WTC11 (cell line): ENCODE measurements at regions not wholly inside any gene's neighbourhood (a gene's known extent, or its start where the extent isn't known, plus 50 kb on each side); places are given as distances from the start of the nearest gene placed in this dataset.

Experiments used
- ATAC-seq: fragments of 200-7000 bp; cut with Tn5 transposase; 2 replicates; pipeline ENCODE4 v1.10.0; 2021; ENCODE audit warnings: mild to moderate bottlenecking, moderate library complexity
- CTCF ChIA-PET: fragments of 300-600 bp; sonication (Branson Sonifier 250); formaldehyde crosslinking; loops from one replicate; lab custom pipeline; 2021; ENCODE audit warnings: antibody characterized with exemption; lab: Charles Lee
- POLR2A ChIA-PET: fragments of 350-600 bp; sonication (Branson Sonifier 250); formaldehyde crosslinking; loops from one replicate; lab custom pipeline; 2021; ENCODE audit warnings: antibody characterized with exemption; lab: Charles Lee
- DNase-seq: peaks from one replicate; pipeline ENCODE4 v3.0.0; 2021; ENCODE audit warnings: low spot score
- H3K27ac Mint-ChIP-seq: 2 replicates; pipeline ENCODE4 v1.8.0; 2021; ENCODE audit warnings: mixed read lengths
- H3K27me3 Mint-ChIP-seq: 2 replicates; pipeline ENCODE4 v1.8.0; 2021; ENCODE audit warnings: low read depth, mild to moderate bottlenecking, moderate library complexity, mixed read lengths
- H3K36me3 Mint-ChIP-seq: 2 replicates; pipeline ENCODE4 v1.8.0; 2021; ENCODE audit warnings: mixed read lengths
- H3K4me1 Mint-ChIP-seq: 2 replicates; pipeline ENCODE4 v1.8.0; 2022; ENCODE audit warnings: mixed read lengths
- H3K4me3 Mint-ChIP-seq: 2 replicates; pipeline ENCODE4 v1.8.0; 2021; ENCODE audit warnings: mild to moderate bottlenecking, moderate library complexity, mixed read lengths
- H3K9me3 Mint-ChIP-seq: 2 replicates; pipeline ENCODE4 v1.8.0; 2021; ENCODE audit warnings: mixed read lengths
- EMX1 ChIP-seq: fragments of 250-450 bp; sonication (Bioruptor Pico); IDR thresholded peaks from 2 replicates; pipeline ENCODE4 v1.8.0; 2021; ENCODE audit warnings: mild to moderate bottlenecking
- FOXP1 ChIP-seq: sonication (generic); formaldehyde crosslinking; IDR thresholded peaks from 2 replicates; pipeline ENCODE4 v1.8.0; 2022; ENCODE audit warnings: missing genetic modification reagents, mild to moderate bottlenecking, moderate library complexity, borderline replicate concordance
- HMGA2 ChIP-seq: fragments of 250-450 bp; sonication (Bioruptor Pico); IDR thresholded peaks from 2 replicates; pipeline ENCODE4 v1.4.0; 2021; ENCODE audit warnings: mild to moderate bottlenecking, moderate library complexity
- KAT7 ChIP-seq: sonication (generic); formaldehyde crosslinking; IDR thresholded peaks from 2 replicates; pipeline ENCODE4 v1.8.1; 2023; ENCODE audit warnings: missing genetic modification reagents, mild to moderate bottlenecking, borderline replicate concordance
- PRRX2 ChIP-seq: fragments of 250-450 bp; sonication (Bioruptor Pico); IDR thresholded peaks from 2 replicates; pipeline ENCODE4 v1.8.0; 2021; ENCODE audit warnings: mild to moderate bottlenecking
- ZNF121 ChIP-seq: sonication (generic); formaldehyde crosslinking; IDR thresholded peaks from 2 replicates; pipeline ENCODE4 v1.8.0; 2023; ENCODE audit warnings: missing genetic modification reagents
- TF ChIP-seq, protein P1 (sequence below): fragments of 250-450 bp; sonication (Bioruptor Pico); IDR thresholded peaks from 2 replicates; pipeline ENCODE4 v1.8.0; 2021; ENCODE audit warnings: mild to moderate bottlenecking
- TF ChIP-seq, protein P2 (sequence below): sonication (generic); formaldehyde crosslinking; IDR thresholded peaks from 2 replicates; pipeline ENCODE4 v1.8.0; 2022; ENCODE audit warnings: mild to moderate bottlenecking, missing genetic modification reagents
- TF ChIP-seq, protein P3 (sequence below): sonication (generic); formaldehyde crosslinking; conservative IDR thresholded peaks from 2 replicates; pipeline ENCODE4 v1.8.1; 2022; ENCODE audit warnings: mild to moderate bottlenecking, missing genetic modification reagents
- TF ChIP-seq, protein P4 (sequence below): fragments of 250-450 bp; sonication (Bioruptor Pico); IDR thresholded peaks from 2 replicates; pipeline ENCODE4 v2.1.2; 2022; ENCODE audit warnings: mild to moderate bottlenecking, moderate library complexity
- TF ChIP-seq, protein P5 (sequence below): sonication (generic); formaldehyde crosslinking; IDR thresholded peaks from 2 replicates; pipeline ENCODE4 v1.8.1; 2022; ENCODE audit warnings: mild to moderate bottlenecking, missing genetic modification reagents, moderate library complexity, borderline replicate concordance
- TF ChIP-seq, protein P6 (sequence below): sonication (generic); formaldehyde crosslinking; IDR thresholded peaks from 2 replicates; pipeline ENCODE4 v1.8.1; 2022; ENCODE audit warnings: low read depth, mild to moderate bottlenecking, moderate library complexity, missing genetic modification reagents, borderline replicate concordance
- TF ChIP-seq, protein P7 (sequence below): fragments of 250-450 bp; sonication (Bioruptor Pico); IDR thresholded peaks from 2 replicates; pipeline ENCODE4 v1.9.0; 2021; ENCODE audit warnings: mild to moderate bottlenecking
- TF ChIP-seq, protein P8 (sequence below): sonication (generic); formaldehyde crosslinking; IDR thresholded peaks from 2 replicates; pipeline ENCODE4 v1.8.0; 2023; ENCODE audit warnings: missing genetic modification reagents, mild to moderate bottlenecking, borderline replicate concordance

DNA sequence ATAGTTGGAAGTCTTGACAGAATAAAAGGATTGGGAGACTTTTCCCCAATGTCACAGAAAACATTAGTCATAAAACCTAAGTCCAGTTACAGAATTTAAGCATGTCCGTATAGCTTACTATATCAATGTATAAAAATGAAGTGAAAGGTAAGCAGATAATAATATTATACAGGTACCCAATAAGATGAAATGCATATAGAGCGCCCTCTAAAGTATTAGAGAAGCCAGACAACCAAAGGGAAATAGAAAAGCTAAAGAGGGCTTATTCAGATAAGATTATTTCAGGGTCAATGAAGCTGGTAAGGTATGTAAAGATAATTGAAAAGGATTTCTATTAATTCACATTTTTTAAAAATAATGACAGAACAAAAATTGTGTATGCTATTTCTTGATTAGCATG is 947.7 kb upstream of the MAP3K7 start:
- POLR2A ChIA-PET, result no interaction called here

More for the DNA sequence above, 947.7 kb upstream of the MAP3K7 start:
- no peak for TF ChIP-seq EMX1 (CRISPR knock-in tag)
- TF ChIP-seq, protein P1, sequence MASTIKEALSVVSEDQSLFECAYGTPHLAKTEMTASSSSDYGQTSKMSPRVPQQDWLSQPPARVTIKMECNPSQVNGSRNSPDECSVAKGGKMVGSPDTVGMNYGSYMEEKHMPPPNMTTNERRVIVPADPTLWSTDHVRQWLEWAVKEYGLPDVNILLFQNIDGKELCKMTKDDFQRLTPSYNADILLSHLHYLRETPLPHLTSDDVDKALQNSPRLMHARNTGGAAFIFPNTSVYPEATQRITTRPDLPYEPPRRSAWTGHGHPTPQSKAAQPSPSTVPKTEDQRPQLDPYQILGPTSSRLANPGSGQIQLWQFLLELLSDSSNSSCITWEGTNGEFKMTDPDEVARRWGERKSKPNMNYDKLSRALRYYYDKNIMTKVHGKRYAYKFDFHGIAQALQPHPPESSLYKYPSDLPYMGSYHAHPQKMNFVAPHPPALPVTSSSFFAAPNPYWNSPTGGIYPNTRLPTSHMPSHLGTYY (CRISPR knock-in tag), result no peak
- TF ChIP-seq HMGA2 (CRISPR knock-in tag), result no peak
- no peak for TF ChIP-seq PRRX2 (CRISPR knock-in tag)
- TF ChIP-seq, protein P2, sequence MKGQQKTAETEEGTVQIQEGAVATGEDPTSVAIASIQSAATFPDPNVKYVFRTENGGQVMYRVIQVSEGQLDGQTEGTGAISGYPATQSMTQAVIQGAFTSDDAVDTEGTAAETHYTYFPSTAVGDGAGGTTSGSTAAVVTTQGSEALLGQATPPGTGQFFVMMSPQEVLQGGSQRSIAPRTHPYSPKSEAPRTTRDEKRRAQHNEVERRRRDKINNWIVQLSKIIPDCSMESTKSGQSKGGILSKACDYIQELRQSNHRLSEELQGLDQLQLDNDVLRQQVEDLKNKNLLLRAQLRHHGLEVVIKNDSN (CRISPR knock-in tag), result no peak
- TF ChIP-seq FOXP1, result no peak
- TF ChIP-seq ZNF121 (CRISPR knock-in tag), result no peak
- TF ChIP-seq, protein P3, sequence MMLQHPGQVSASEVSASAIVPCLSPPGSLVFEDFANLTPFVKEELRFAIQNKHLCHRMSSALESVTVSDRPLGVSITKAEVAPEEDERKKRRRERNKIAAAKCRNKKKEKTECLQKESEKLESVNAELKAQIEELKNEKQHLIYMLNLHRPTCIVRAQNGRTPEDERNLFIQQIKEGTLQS (CRISPR knock-in tag), result no peak
- no peak for TF ChIP-seq KAT7 (CRISPR knock-in tag)
- TF ChIP-seq, protein P4, sequence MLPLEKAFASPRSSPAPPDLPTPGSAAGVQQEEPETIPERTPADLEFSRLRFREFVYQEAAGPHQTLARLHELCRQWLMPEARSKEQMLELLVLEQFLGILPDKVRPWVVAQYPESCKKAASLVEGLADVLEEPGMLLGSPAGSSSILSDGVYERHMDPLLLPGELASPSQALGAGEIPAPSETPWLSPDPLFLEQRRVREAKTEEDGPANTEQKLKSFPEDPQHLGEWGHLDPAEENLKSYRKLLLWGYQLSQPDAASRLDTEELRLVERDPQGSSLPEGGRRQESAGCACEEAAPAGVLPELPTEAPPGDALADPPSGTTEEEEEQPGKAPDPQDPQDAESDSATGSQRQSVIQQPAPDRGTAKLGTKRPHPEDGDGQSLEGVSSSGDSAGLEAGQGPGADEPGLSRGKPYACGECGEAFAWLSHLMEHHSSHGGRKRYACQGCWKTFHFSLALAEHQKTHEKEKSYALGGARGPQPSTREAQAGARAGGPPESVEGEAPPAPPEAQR (CRISPR knock-in tag), result no peak
- TF ChIP-seq, protein P5, sequence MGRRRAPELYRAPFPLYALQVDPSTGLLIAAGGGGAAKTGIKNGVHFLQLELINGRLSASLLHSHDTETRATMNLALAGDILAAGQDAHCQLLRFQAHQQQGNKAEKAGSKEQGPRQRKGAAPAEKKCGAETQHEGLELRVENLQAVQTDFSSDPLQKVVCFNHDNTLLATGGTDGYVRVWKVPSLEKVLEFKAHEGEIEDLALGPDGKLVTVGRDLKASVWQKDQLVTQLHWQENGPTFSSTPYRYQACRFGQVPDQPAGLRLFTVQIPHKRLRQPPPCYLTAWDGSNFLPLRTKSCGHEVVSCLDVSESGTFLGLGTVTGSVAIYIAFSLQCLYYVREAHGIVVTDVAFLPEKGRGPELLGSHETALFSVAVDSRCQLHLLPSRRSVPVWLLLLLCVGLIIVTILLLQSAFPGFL, result no peak
- TF ChIP-seq, protein P6, sequence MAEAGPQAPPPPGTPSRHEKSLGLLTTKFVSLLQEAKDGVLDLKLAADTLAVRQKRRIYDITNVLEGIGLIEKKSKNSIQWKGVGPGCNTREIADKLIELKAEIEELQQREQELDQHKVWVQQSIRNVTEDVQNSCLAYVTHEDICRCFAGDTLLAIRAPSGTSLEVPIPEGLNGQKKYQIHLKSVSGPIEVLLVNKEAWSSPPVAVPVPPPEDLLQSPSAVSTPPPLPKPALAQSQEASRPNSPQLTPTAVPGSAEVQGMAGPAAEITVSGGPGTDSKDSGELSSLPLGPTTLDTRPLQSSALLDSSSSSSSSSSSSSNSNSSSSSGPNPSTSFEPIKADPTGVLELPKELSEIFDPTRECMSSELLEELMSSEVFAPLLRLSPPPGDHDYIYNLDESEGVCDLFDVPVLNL (CRISPR knock-in tag), result no peak
- TF ChIP-seq, protein P7, sequence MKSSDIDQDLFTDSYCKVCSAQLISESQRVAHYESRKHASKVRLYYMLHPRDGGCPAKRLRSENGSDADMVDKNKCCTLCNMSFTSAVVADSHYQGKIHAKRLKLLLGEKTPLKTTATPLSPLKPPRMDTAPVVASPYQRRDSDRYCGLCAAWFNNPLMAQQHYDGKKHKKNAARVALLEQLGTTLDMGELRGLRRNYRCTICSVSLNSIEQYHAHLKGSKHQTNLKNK (CRISPR knock-in tag), result no peak
- TF ChIP-seq, protein P8, sequence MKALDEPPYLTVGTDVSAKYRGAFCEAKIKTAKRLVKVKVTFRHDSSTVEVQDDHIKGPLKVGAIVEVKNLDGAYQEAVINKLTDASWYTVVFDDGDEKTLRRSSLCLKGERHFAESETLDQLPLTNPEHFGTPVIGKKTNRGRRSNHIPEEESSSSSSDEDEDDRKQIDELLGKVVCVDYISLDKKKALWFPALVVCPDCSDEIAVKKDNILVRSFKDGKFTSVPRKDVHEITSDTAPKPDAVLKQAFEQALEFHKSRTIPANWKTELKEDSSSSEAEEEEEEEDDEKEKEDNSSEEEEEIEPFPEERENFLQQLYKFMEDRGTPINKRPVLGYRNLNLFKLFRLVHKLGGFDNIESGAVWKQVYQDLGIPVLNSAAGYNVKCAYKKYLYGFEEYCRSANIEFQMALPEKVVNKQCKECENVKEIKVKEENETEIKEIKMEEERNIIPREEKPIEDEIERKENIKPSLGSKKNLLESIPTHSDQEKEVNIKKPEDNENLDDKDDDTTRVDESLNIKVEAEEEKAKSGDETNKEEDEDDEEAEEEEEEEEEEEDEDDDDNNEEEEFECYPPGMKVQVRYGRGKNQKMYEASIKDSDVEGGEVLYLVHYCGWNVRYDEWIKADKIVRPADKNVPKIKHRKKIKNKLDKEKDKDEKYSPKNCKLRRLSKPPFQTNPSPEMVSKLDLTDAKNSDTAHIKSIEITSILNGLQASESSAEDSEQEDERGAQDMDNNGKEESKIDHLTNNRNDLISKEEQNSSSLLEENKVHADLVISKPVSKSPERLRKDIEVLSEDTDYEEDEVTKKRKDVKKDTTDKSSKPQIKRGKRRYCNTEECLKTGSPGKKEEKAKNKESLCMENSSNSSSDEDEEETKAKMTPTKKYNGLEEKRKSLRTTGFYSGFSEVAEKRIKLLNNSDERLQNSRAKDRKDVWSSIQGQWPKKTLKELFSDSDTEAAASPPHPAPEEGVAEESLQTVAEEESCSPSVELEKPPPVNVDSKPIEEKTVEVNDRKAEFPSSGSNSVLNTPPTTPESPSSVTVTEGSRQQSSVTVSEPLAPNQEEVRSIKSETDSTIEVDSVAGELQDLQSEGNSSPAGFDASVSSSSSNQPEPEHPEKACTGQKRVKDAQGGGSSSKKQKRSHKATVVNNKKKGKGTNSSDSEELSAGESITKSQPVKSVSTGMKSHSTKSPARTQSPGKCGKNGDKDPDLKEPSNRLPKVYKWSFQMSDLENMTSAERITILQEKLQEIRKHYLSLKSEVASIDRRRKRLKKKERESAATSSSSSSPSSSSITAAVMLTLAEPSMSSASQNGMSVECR (CRISPR knock-in tag), result no peak
- Mint-ChIP-seq H3K27ac (no peak overlapping the region), H3K27me3 (no peaks in the 10 kb centered on the region), H3K9me3 (peaks cover 15% of the 10 kb centered on the region), H3K36me3 (peaks cover 7% of the 10 kb centered on the region; the same call in 1 of the 2 replicates), H3K4me1 (no peaks in the 10 kb centered on the region), H3K4me3 (no peak overlapping the region)
- no peak; the same call in 1 of the 2 replicates for ATAC-seq
- DNase-seq, result no peak
- CTCF ChIA-PET, result interaction anchor here (0.6 to 1.1 kb wide), 11 partner anchors 12 to 924 kb away, joined by 3 to 15 read pairs (median 3); no protein-coding TSS in a partner anchor
